Mesenchymal stem cell (in vitro differentiated cells and primary cell): ENCODE measurements at regions not wholly inside any gene's neighbourhood (a gene's known extent, or its start where the extent isn't known, plus 50 kb on each side); places are given as distances from the start of the nearest gene placed in this dataset.

Experiments used
- DNase-seq: peaks from one replicate; pipeline ENCODE4 v3.0.0-alpha.2; 2013
- H2AFZ ChIP-seq: one replicate; pipeline ENCODE4 v1.6.1; 2013; ENCODE audit warnings: low read depth, mild to moderate bottlenecking, control low read depth, inconsistent platforms, low read length, moderate library complexity
- H2AK5ac ChIP-seq: 2 replicates; pipeline ENCODE4 v1.6.1; 2013; ENCODE audit warnings: low read length, moderate library complexity, mild to moderate bottlenecking, inconsistent platforms; ENCODE audit not compliant: severe bottlenecking
- H2BK120ac ChIP-seq: one replicate; pipeline ENCODE4 v1.6.1; 2013; ENCODE audit warnings: low read depth, mild to moderate bottlenecking, inconsistent platforms, low read length, moderate library complexity
- H2BK12ac ChIP-seq, 2 experiments: one replicate each; pipeline ENCODE4 v1.6.1; 2013; ENCODE audit warnings: inconsistent platforms in 2 of 2, low read length in 2 of 2, mild to moderate bottlenecking in 2 of 2, moderate library complexity in 2 of 2, control low read depth in 1 of 2
- H2BK15ac ChIP-seq: one replicate; pipeline ENCODE4 v1.6.1; 2013; ENCODE audit warnings: mild to moderate bottlenecking, low read depth, inconsistent platforms; ENCODE audit not compliant: poor library complexity, severe bottlenecking
- H2BK5ac ChIP-seq: 2 replicates; pipeline ENCODE4 v1.6.1; 2013; ENCODE audit warnings: low read depth, mild to moderate bottlenecking, low read length, control low read depth, inconsistent platforms; ENCODE audit not compliant: poor library complexity, severe bottlenecking
- H3K14ac ChIP-seq, 2 experiments: one replicate each; pipeline ENCODE4 v1.6.1; 2013; ENCODE audit warnings: inconsistent platforms in 2 of 2, low read length in 2 of 2, control low read depth in 1 of 2, mild to moderate bottlenecking in 1 of 2, moderate library complexity in 1 of 2
- H3K18ac ChIP-seq, 2 experiments: one replicate each; pipeline ENCODE4 v1.6.1; 2013; ENCODE audit warnings: inconsistent platforms in 2 of 2, low read length in 2 of 2, control low read depth in 1 of 2, low read depth in 1 of 2, mild to moderate bottlenecking in 1 of 2
- H3K23ac ChIP-seq, 2 experiments: one replicate each; pipeline ENCODE4 v1.6.1; 2013; ENCODE audit warnings: inconsistent platforms in 2 of 2, low read length in 2 of 2, mild to moderate bottlenecking in 2 of 2, moderate library complexity in 2 of 2, control low read depth in 1 of 2
- H3K27ac ChIP-seq: 2 replicates; pipeline ENCODE4 v1.5.1; 2013; ENCODE audit warnings: mild to moderate bottlenecking, moderate library complexity, low read length, control low read depth, inconsistent platforms; ENCODE audit not compliant: poor library complexity, severe bottlenecking
- H3K27me3 ChIP-seq, 2 experiments: 2 replicates each; pipeline versions ENCODE4 v1.6.1 to v1.7.0; 2013; ENCODE audit warnings: low read length in 2 of 2, mild to moderate bottlenecking in 2 of 2, moderate library complexity in 2 of 2, control low read depth in 1 of 2, inconsistent platforms in 1 of 2; ENCODE audit not compliant: control insufficient read depth in 1 of 2, insufficient read depth in 1 of 2
- H3K36me3 ChIP-seq, 2 experiments: 2 replicates each; pipeline versions ENCODE4 v1.6.1 to v1.7.0; 2013; ENCODE audit warnings: low read length in 2 of 2, control low read depth in 1 of 2, inconsistent platforms in 1 of 2, low read depth in 1 of 2, mild to moderate bottlenecking in 1 of 2; ENCODE audit not compliant: insufficient read depth in 2 of 2, control insufficient read depth in 1 of 2
- H3K4ac ChIP-seq, 2 experiments: one replicate each; pipeline ENCODE4 v1.6.1; 2013; ENCODE audit warnings: inconsistent platforms in 2 of 2, low read length in 2 of 2, mild to moderate bottlenecking in 2 of 2, moderate library complexity in 2 of 2, control low read depth in 1 of 2, low read depth in 1 of 2
- H3K4me1 ChIP-seq: 2 replicates; pipeline ENCODE4 v1.6.1; 2013; ENCODE audit warnings: low read depth, low read length, control low read depth; ENCODE audit not compliant: control insufficient read depth, insufficient read depth
- H3K4me2 ChIP-seq: 2 replicates; pipeline ENCODE4 v1.6.1; 2013; ENCODE audit warnings: low read length, mild to moderate bottlenecking, inconsistent platforms; ENCODE audit not compliant: poor library complexity, severe bottlenecking
- H3K4me3 ChIP-seq, 2 experiments: 2 replicates each; pipeline versions ENCODE4 v1.5.1 to v1.7.0; 2013; ENCODE audit warnings: low read length in 2 of 2, mild to moderate bottlenecking in 2 of 2, control low read depth in 1 of 2, low read depth in 1 of 2; ENCODE audit not compliant: insufficient read depth in 1 of 2
- H3K79me1 ChIP-seq: replicated peaks from 2 replicates; pipeline ENCODE4 v1.6.1; 2013; ENCODE audit warnings: mild to moderate bottlenecking, control low read depth, low read length, inconsistent platforms; ENCODE audit not compliant: poor library complexity, severe bottlenecking
- H3K9ac ChIP-seq: 2 replicates; pipeline ENCODE4 v1.7.0; 2013; ENCODE audit warnings: mild to moderate bottlenecking, low read length, moderate library complexity
- H3K9me3 ChIP-seq: 2 replicates; pipeline ENCODE4 v1.7.0; 2013; ENCODE audit warnings: mild to moderate bottlenecking, low read length; ENCODE audit not compliant: control insufficient read depth
- H4K8ac ChIP-seq: one replicate; pipeline ENCODE4 v1.6.1; 2013; ENCODE audit warnings: inconsistent platforms, mild to moderate bottlenecking, low read length, moderate library complexity
- H4K91ac ChIP-seq: one replicate; pipeline ENCODE4 v1.6.1; 2013; ENCODE audit warnings: mild to moderate bottlenecking, low read length, inconsistent platforms
- WGBS: methylation state at CpG from one replicate; pipeline ENCODE4 v1.1.7; 2013; ENCODE audit warnings: mixed read lengths; 5-methylcytosine and 5-hydroxymethylcytosine counted together

- 90% methylated on average over 16 of the region's 16 CpGs for WGBS
- no peak overlapping the region for H4K8ac ChIP-seq
- peak overlapping the region; percentile 93 for H4K91ac ChIP-seq
- H3K23ac ChIP-seq = no peak overlapping the region
- H3K4me1 ChIP-seq = no peaks in the 10 kb centered on the region
- no peak overlapping the region for H3K4me2 ChIP-seq
- peak overlapping the region in 1 of 2 experiments; percentile 1 for H3K4ac ChIP-seq
- no peak overlapping the region for H2AK5ac ChIP-seq
- no peak overlapping the region for H2BK120ac ChIP-seq
- H3K79me1 ChIP-seq = no peaks in the 10 kb centered on the region
- H3K9ac ChIP-seq = no peak overlapping the region
- H3K9me3 ChIP-seq = peaks cover 6% of the 10 kb centered on the region
- no peak overlapping the region for H3K4me3 ChIP-seq
- no peak overlapping the region for H2AFZ ChIP-seq
- no peak overlapping the region for H2BK15ac ChIP-seq
- H2BK12ac ChIP-seq = peak overlapping the region; percentile 62 to 76
- H2BK5ac ChIP-seq = no peak overlapping the region
- no peak for DNase-seq
- H3K18ac ChIP-seq = peak overlapping the region; percentile 11 to 58
- peaks cover 0 to 66% of the 10 kb centered on the region in 2 experiments for H3K27me3 ChIP-seq
- no peak overlapping the region for H3K27ac ChIP-seq
- no peaks in the 10 kb centered on the region for H3K36me3 ChIP-seq
- peak overlapping the region in 1 of 2 experiments; percentile 69 for H3K14ac ChIP-seq
Measured at GRCh38 chr16:86242244-86243122, 267.8 kb upstream of the FOXF1 start.

- Histone ChIP-seq H4K91ac (no peak overlapping the region), H3K18ac (peak overlapping the region; percentile 11 to 30), H3K23ac (no peak overlapping the region), H3K9me3 (peaks cover 6% of the 10 kb centered on the region), H2BK5ac (no peak overlapping the region), H3K4me2 (no peak overlapping the region), H3K4me1 (no peaks in the 10 kb centered on the region), H3K36me3 (no peaks in the 10 kb centered on the region), H3K14ac (no peak overlapping the region), H3K79me1 (no peaks in the 10 kb centered on the region), H3K27ac (no peak overlapping the region), H2BK120ac (no peak overlapping the region), H2BK15ac (no peak overlapping the region), H3K4ac (no peak overlapping the region), H3K27me3 (peaks cover 0 to 70% of the 10 kb centered on the region in 2 experiments), H2AK5ac (no peak overlapping the region), H3K4me3 (no peak overlapping the region), H2AFZ (no peak overlapping the region), H2BK12ac (peak overlapping the region in 1 of 2 experiments; percentile 55), H4K8ac (no peak overlapping the region), H3K9ac (no peak overlapping the region)
- WGBS = 83% methylated on average over 6 of the region's 6 CpGs
- DNase-seq = no peak
Measured at GRCh38 chr16:86243123-86243473, 267.2 kb upstream of the FOXF1 start.

GRCh38 chr16:86243571-86244154, 266.7 kb upstream of the FOXF1 start:
- no peak overlapping the region for H2AK5ac ChIP-seq
- H3K27ac ChIP-seq = no peak overlapping the region
- WGBS = 83% methylated on average over 15 of the region's 15 CpGs
- H3K14ac ChIP-seq = peak overlapping the region in 1 of 2 experiments; percentile 44
- H3K4ac ChIP-seq = peak overlapping the region in 1 of 2 experiments; percentile 47
- no peak overlapping the region for H2BK15ac ChIP-seq
- H3K79me1 ChIP-seq = no peaks in the 10 kb centered on the region
- H3K23ac ChIP-seq = no peak overlapping the region
- H4K91ac ChIP-seq = peak overlapping the region; percentile 44
- no peak overlapping the region for H2BK5ac ChIP-seq
- no peak overlapping the region for H2BK120ac ChIP-seq
- H3K4me3 ChIP-seq = no peak overlapping the region
- no peaks in the 10 kb centered on the region for H3K4me1 ChIP-seq
- no peak overlapping the region for H3K4me2 ChIP-seq
- no peak overlapping the region for H3K18ac ChIP-seq
- H3K27me3 ChIP-seq = peaks cover 0 to 76% of the 10 kb centered on the region in 2 experiments
- no peaks in the 10 kb centered on the region for H3K36me3 ChIP-seq
- H3K9me3 ChIP-seq = peaks cover 6% of the 10 kb centered on the region
- H2AFZ ChIP-seq = no peak overlapping the region
- no peak overlapping the region for H3K9ac ChIP-seq
- no peak overlapping the region for H4K8ac ChIP-seq
- DNase-seq = no peak
- H2BK12ac ChIP-seq = peak overlapping the region in 1 of 2 experiments; percentile 74

- Histone ChIP-seq H3K4me1 (no peaks in the 10 kb centered on the region), H3K23ac (no peak overlapping the region), H3K27me3 (peaks cover 0 to 81% of the 10 kb centered on the region in 2 experiments), H2BK120ac (no peak overlapping the region), H3K79me1 (no peaks in the 10 kb centered on the region), H2BK15ac (no peak overlapping the region), H2BK12ac (peak overlapping the region in 1 of 2 experiments; percentile 74), H3K9me3 (peaks cover 6% of the 10 kb centered on the region), H3K4me2 (no peak overlapping the region), H3K27ac (no peak overlapping the region), H2AK5ac (no peak overlapping the region), H3K36me3 (no peaks in the 10 kb centered on the region), H3K4me3 (no peak overlapping the region), H4K91ac (peak overlapping the region; percentile 29), H2BK5ac (no peak overlapping the region), H3K14ac (no peak overlapping the region), H3K18ac (peak overlapping the region in 1 of 2 experiments; percentile 16), H3K9ac (no peak overlapping the region), H4K8ac (no peak overlapping the region), H3K4ac (no peak overlapping the region), H2AFZ (no peak overlapping the region)
- 92% methylated on average over 9 of the region's 9 CpGs for WGBS
- DNase-seq = no peak
Measured at GRCh38 chr16:86244158-86244557, 266.2 kb upstream of the FOXF1 start.
